ENCODE measurements at regions not wholly inside any gene's neighbourhood (a gene's known extent, or its start where the extent isn't known, plus 50 kb on each side); places are given as distances from the start of the nearest gene placed in this dataset.

GRCh38 chr4:128709268-128709667 is 100.2 kb upstream of the JADE1 start:
- ATAC-seq (ENCODE audit: low read depth) (no peak), DNase-seq (no peak)
- no peak overlapping the region for H3K4me3 Mint-ChIP-seq
- ChIA-PET POLR2A (no interaction called here), CTCF (no interaction called here)
- no peak overlapping the region for H3K27ac Mint-ChIP-seq
- peaks cover 0 to 3% (median 0%) of the 10 kb centered on the region in 3 donors for H3K9me3 ChIP-seq (ENCODE audit: control extremely low read depth in 1 of 3, control insufficient read depth in 2 of 3, insufficient read depth in 1 of 3, low read length in 2 of 3)
- H3K27me3 Mint-ChIP-seq, result no peaks in the 10 kb centered on the region
- intact Hi-C loops (cut with micrococcal nuclease), result no loop called here
- peaks cover 3 to 4% of the 10 kb centered on the region in 2 donors for H3K4me1 ChIP-seq (ENCODE audit: control insufficient read depth in 2 of 2, insufficient read depth in 2 of 2, low read length in 2 of 2)
- no peak overlapping the region for H3K9ac ChIP-seq (ENCODE audit: low read length)
- whole genome bisulfite sequencing (ENCODE audit: insufficient coverage), result no CpG with 5 or more reads among the region's 4 CpGs
- TF ChIP-seq EZH2 (IDR thresholded peaks at IDR 0.05; ENCODE audit: borderline replicate concordance, insufficient read depth, low read depth, low read length, poor library complexity, severe bottlenecking) (no peak), CTCF (IDR thresholded peaks at IDR 0.05) (no peak)
- H3K4me1 Mint-ChIP-seq, result peaks cover 4% of the 10 kb centered on the region
- no peaks in the 10 kb centered on the region for H4K20me1 ChIP-seq (ENCODE audit: control insufficient read depth, insufficient read depth, low read length, poor library complexity, severe bottlenecking)
- H3K27ac ChIP-seq (ENCODE audit: low read length in 2 of 2), result no peak overlapping the region
- peak overlapping the region; percentile 65 for H2AFZ ChIP-seq (ENCODE audit: insufficient read depth, low read depth, low read length, poor library complexity, severe bottlenecking)
- no peaks in the 10 kb centered on the region for H3K79me2 ChIP-seq (ENCODE audit: control insufficient read depth, insufficient read depth, low read length)
- H3K4me2 ChIP-seq (replicated peaks; ENCODE audit: low read depth, low read length, poor library complexity, severe bottlenecking), result no peak overlapping the region
- no peaks in the 10 kb centered on the region for H3K27me3 ChIP-seq (replicated peaks in 1 of 4; ENCODE audit: control extremely low read depth in 1 of 4, control insufficient read depth in 3 of 4, insufficient read depth in 4 of 4, low read length in 3 of 4)
- no peak overlapping the region for H3K4me3 ChIP-seq (ENCODE audit: control extremely low read depth in 1 of 5, extremely low read depth in 1 of 5, insufficient read depth in 1 of 5, low read depth in 2 of 5, low read length in 4 of 5)
- H3K36me3 ChIP-seq (replicated peaks in 1 of 2; ENCODE audit: control extremely low read depth in 1 of 2, control insufficient read depth in 1 of 2, extremely low read depth in 1 of 2, insufficient read depth in 2 of 2, low read length in 1 of 2), result no peaks in the 10 kb centered on the region
- H3K9me3 Mint-ChIP-seq (ENCODE audit: insufficient read depth), result no peaks in the 10 kb centered on the region

DNA sequence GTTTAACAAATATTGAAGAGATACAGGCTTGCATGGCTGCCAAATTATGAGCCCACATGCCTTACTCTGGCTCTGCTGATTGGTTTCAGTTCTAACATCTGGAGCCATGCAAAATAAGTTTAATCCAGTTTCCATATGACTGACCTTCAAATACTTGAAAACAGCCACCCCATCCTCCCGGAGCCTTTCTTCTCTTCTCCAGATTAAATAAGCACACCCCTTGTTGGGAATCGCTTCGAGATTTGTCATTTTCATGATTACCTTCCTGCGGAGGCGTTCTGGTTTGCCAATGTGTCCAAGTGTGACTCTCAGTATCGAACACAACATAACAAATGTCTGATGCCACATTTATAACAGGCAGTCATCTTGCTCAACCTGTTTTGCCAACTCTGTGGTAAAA is 101.6 kb upstream of the JADE1 start:
- CTCF ChIA-PET, result no interaction called here
- Histone ChIP-seq H3K4me1 (ENCODE audit: control insufficient read depth in 2 of 2, insufficient read depth in 2 of 2, low read length in 2 of 2) (peaks cover 3 to 4% of the 10 kb centered on the region in 2 donors), H3K9ac (ENCODE audit: low read length) (no peak overlapping the region), H3K27me3 (replicated peaks in 1 of 4; ENCODE audit: control extremely low read depth in 1 of 4, control insufficient read depth in 3 of 4, insufficient read depth in 4 of 4, low read length in 3 of 4) (no peaks in the 10 kb centered on the region), H3K9me3 (ENCODE audit: control extremely low read depth in 1 of 3, control insufficient read depth in 2 of 3, insufficient read depth in 1 of 3, low read length in 2 of 3) (no peaks in the 10 kb centered on the region), H4K20me1 (ENCODE audit: control insufficient read depth, insufficient read depth, low read length, poor library complexity, severe bottlenecking) (no peaks in the 10 kb centered on the region), H3K79me2 (ENCODE audit: control insufficient read depth, insufficient read depth, low read length) (no peaks in the 10 kb centered on the region), H2AFZ (ENCODE audit: insufficient read depth, low read depth, low read length, poor library complexity, severe bottlenecking) (no peak overlapping the region), H3K4me2 (replicated peaks; ENCODE audit: low read depth, low read length, poor library complexity, severe bottlenecking) (no peak overlapping the region), H3K36me3 (replicated peaks in 1 of 2; ENCODE audit: control extremely low read depth in 1 of 2, control insufficient read depth in 1 of 2, extremely low read depth in 1 of 2, insufficient read depth in 2 of 2, low read length in 1 of 2) (no peaks in the 10 kb centered on the region), H3K27ac (ENCODE audit: low read length in 2 of 2) (no peak overlapping the region), H3K4me3 (ENCODE audit: control extremely low read depth in 1 of 5, extremely low read depth in 1 of 5, insufficient read depth in 1 of 5, low read depth in 2 of 5, low read length in 4 of 5) (no peak overlapping the region)
- Mint-ChIP-seq H3K27me3 (no peaks in the 10 kb centered on the region), H3K4me1 (peaks cover 4% of the 10 kb centered on the region), H3K9me3 (ENCODE audit: insufficient read depth) (no peaks in the 10 kb centered on the region), H3K4me3 (no peak overlapping the region), H3K27ac (no peak overlapping the region)
- DNase-seq (no peak), ATAC-seq (ENCODE audit: low read depth) (no peak)
- TF ChIP-seq CTCF (IDR thresholded peaks at IDR 0.05) (no peak), EZH2 (IDR thresholded peaks at IDR 0.05; ENCODE audit: borderline replicate concordance, insufficient read depth, low read depth, low read length, poor library complexity, severe bottlenecking) (no peak)
- 82% methylated on average over 5 of the region's 6 CpGs for WGBS (ENCODE audit: insufficient coverage)
- intact Hi-C loops (cut with micrococcal nuclease), result no loop called here
- POLR2A ChIA-PET, result no interaction called here
